Non-pigmented ciliary epithelial cell (primary cell): ENCODE measurements at regions not wholly inside any gene's neighbourhood (a gene's known extent, or its start where the extent isn't known, plus 50 kb on each side); places are given as distances from the start of the nearest gene placed in this dataset.

ENCODE experiments used
- DNase-seq: peaks from one replicate; pipeline ENCODE4 v3.0.0-alpha.2; 2010; ENCODE audit warnings: low read depth

- DNase-seq = no peak
These were observed 106.5 kb upstream of the CCDC112 start for GRCh38 chr5:115402822-115403577.

- no peak for DNase-seq
These were observed 105.6 kb upstream of the CCDC112 start for GRCh38 chr5:115402092-115402491.

GRCh38 chr5:115398719-115399118 is 102.3 kb upstream of the CCDC112 start:
- no peak for DNase-seq

- no peak for DNase-seq
These were observed 100.2 kb upstream of the CCDC112 start for GRCh38 chr5:115396688-115397087.

GRCh38 chr5:115396081-115396480 is 99.6 kb upstream of the CCDC112 start:
- DNase-seq = no peak

GRCh38 chr5:115394531-115394930 is 98.1 kb upstream of the CCDC112 start:
- no peak for DNase-seq

- DNase-seq = no peak
These were observed 96.8 kb upstream of the CCDC112 start for GRCh38 chr5:115393239-115393638.

GRCh38 chr5:115392611-115393010 is 96.2 kb upstream of the CCDC112 start:
- no peak for DNase-seq

- DNase-seq = no peak
These were observed 95.3 kb upstream of the CCDC112 start for GRCh38 chr5:115391780-115392179.

- no peak for DNase-seq
These were observed 93.4 kb upstream of the CCDC112 start for GRCh38 chr5:115389799-115390382.

GRCh38 chr5:115389034-115389798 is 92.8 kb upstream of the CCDC112 start:
- DNase-seq = no peak

GRCh38 chr5:115388240-115388639 is 91.8 kb upstream of the CCDC112 start:
- DNase-seq = no peak

- no peak for DNase-seq
These were observed 91.4 kb upstream of the CCDC112 start for GRCh38 chr5:115387816-115388215.

GRCh38 chr5:115386657-115387056 is 90.2 kb upstream of the CCDC112 start:
- DNase-seq = no peak

GRCh38 chr5:115384587-115385375 is 88.3 kb upstream of the CCDC112 start:
- no peak for DNase-seq

GRCh38 chr5:115382989-115383388 is 86.5 kb upstream of the CCDC112 start:
- DNase-seq = no peak

- no peak for DNase-seq
These were observed 85.6 kb upstream of the CCDC112 start for GRCh38 chr5:115381911-115382662.

- no peak for DNase-seq
These were observed 83.3 kb upstream of the CCDC112 start for GRCh38 chr5:115379622-115380344.

GRCh38 chr5:115378754-115379153 is 82.3 kb upstream of the CCDC112 start:
- no peak for DNase-seq

GRCh38 chr5:115377468-115378217 is 81.2 kb upstream of the CCDC112 start:
- DNase-seq = peak; percentile 89
